ENCODE measurements at regions not wholly inside any gene's neighbourhood (a gene's known extent, or its start where the extent isn't known, plus 50 kb on each side); places are given as distances from the start of the nearest gene placed in this dataset.

- TF ChIP-seq, protein P1, sequence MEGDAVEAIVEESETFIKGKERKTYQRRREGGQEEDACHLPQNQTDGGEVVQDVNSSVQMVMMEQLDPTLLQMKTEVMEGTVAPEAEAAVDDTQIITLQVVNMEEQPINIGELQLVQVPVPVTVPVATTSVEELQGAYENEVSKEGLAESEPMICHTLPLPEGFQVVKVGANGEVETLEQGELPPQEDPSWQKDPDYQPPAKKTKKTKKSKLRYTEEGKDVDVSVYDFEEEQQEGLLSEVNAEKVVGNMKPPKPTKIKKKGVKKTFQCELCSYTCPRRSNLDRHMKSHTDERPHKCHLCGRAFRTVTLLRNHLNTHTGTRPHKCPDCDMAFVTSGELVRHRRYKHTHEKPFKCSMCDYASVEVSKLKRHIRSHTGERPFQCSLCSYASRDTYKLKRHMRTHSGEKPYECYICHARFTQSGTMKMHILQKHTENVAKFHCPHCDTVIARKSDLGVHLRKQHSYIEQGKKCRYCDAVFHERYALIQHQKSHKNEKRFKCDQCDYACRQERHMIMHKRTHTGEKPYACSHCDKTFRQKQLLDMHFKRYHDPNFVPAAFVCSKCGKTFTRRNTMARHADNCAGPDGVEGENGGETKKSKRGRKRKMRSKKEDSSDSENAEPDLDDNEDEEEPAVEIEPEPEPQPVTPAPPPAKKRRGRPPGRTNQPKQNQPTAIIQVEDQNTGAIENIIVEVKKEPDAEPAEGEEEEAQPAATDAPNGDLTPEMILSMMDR (conservative IDR thresholded peaks at IDR 0.05; ENCODE audit: control insufficient read depth, insufficient read depth, low read depth, low read length) = no peak
- DNase-seq (ENCODE audit: low read depth) = no peak
- H3K4me3 ChIP-seq (ENCODE audit: control insufficient read depth, low read depth, low read length) = no peak overlapping the region
Measured at GRCh38 chr6:169985121-169986015, 233.9 kb downstream of the ERMARD start.

DNA sequence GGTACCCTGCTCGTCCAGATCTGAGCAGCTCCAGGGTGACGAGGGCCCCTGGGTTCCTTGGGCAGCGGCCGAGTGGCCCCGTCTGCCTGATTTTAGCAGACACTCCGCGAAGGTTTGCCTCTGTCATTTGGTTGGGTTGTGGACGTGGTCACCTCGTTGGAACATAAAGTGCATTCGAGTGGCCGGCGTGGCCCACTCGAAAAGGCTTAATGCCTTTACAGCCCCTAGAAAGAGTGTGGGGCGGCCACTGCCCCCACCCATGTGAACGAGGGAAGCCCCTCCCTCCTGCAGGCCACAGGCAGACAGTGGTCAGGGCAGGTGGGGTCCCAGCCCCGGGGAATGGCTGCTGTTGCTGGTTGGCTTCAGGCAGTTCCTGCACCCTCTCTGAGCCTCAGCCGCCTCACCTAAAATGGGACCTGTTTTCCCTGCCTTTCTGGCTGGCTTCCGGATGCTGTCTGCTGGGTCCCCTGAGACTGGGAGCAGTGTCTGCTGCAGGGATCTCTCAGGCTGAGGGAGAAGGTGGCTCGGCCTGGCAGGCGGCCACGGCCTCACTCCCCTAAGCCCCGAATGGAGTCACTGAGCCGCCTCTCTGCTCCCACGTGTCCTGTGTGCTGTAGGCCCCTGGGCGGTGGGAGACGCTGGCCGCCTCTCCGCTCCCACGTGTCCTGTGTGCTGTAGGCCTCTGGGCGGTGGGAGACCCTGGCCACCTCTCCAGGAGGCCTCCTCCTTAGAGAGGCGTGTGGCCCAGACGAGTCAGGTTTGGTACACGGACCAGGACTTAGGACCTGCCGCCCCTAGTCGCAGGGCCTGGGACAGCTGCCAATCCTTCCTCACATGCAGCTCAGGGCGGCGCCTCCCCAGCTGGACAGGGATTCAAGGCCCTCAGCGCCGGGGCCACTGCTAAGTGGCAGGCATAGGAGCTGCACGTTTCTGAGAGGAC is 233.0 kb downstream of the ERMARD start:
- no peak overlapping the region for H3K4me3 ChIP-seq (ENCODE audit: control insufficient read depth, low read depth, low read length)
- TF ChIP-seq, protein P1 (conservative IDR thresholded peaks at IDR 0.05; ENCODE audit: control insufficient read depth, insufficient read depth, low read depth, low read length) = no peak
- no peak for DNase-seq (ENCODE audit: low read depth)

- TF ChIP-seq, protein P1 (conservative IDR thresholded peaks at IDR 0.05; ENCODE audit: control insufficient read depth, insufficient read depth, low read depth, low read length) = no peak
- H3K4me3 ChIP-seq (ENCODE audit: control insufficient read depth, low read depth, low read length) = no peak overlapping the region
- DNase-seq (ENCODE audit: low read depth) = no peak
Measured at GRCh38 chr6:169983651-169984050, 232.2 kb downstream of the ERMARD start.

DNA sequence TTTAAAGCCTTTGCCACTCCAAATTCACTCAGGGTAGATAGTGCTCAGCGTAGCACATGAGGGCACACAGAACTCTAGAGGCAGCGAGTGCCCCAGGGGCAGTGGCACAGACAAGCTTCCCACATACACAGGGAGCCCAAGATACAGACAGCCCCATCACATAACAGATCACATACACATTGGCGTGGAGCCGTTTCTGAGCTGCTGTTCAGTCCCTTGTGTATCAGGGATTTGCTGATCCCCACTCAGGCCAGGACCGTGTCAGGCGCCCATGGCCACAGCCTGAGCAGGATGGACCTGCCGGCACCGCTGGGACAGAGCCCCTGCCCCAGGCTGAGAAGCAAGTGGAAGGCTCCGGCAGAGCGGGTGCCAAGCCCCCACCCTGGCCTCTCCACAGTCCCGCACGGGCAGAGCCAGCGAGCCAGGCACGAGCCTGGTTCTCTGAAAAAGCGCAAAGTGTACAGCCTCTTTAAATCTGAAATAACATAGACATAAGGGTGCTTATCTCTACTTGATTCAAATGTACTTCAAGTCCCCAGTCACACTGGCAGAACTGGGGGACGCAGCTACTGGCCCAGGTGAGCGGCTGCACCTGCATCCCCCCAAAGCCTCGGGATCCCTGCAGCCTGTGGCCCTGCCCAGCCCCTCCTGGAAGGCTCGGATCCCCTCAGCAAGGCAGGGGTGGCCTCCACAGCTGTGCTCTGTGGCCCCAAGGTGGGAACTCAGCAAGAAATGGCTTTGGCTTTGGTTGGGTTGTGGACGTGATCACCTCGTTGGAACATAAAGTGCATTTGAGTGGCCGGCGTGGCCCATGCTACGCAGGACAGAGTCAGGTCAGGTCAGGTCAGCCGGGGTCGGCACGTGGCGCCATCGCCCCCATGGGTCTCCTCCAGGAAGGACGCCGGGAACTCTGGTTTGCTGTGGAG is 231.3 kb downstream of the ERMARD start:
- H3K4me3 ChIP-seq (ENCODE audit: control insufficient read depth, low read depth, low read length) = no peak overlapping the region
- no peak for DNase-seq (ENCODE audit: low read depth)
- TF ChIP-seq, protein P1 (conservative IDR thresholded peaks at IDR 0.05; ENCODE audit: control insufficient read depth, insufficient read depth, low read depth, low read length) = no peak

GRCh38 chr6:169981969-169982368 is 230.5 kb downstream of the ERMARD start:
- no peak for DNase-seq (ENCODE audit: low read depth)
- no peak overlapping the region for H3K4me3 ChIP-seq (ENCODE audit: control insufficient read depth, low read depth, low read length)
- TF ChIP-seq, protein P1 (conservative IDR thresholded peaks at IDR 0.05; ENCODE audit: control insufficient read depth, insufficient read depth, low read depth, low read length) = no peak

- no peak for DNase-seq (ENCODE audit: low read depth)
- TF ChIP-seq, protein P1 (conservative IDR thresholded peaks at IDR 0.05; ENCODE audit: control insufficient read depth, insufficient read depth, low read depth, low read length) = no peak
- H3K4me3 ChIP-seq (ENCODE audit: control insufficient read depth, low read depth, low read length) = no peak overlapping the region
Measured at GRCh38 chr6:169981568-169981967, 230.1 kb downstream of the ERMARD start.

Measured in fibroblast of mammary gland (primary cell).